Ectodermal cell (in vitro differentiated cells): ENCODE measurements at regions not wholly inside any gene's neighbourhood (a gene's known extent, or its start where the extent isn't known, plus 50 kb on each side); places are given as distances from the start of the nearest gene placed in this dataset.

Source experiments
- H3K27ac ChIP-seq: 2 replicates; pipeline ENCODE4 v1.7.0; 2013; ENCODE audit warnings: mild to moderate bottlenecking, low read depth, low read length; ENCODE audit not compliant: insufficient read depth, poor library complexity, severe bottlenecking
- H3K27me3 ChIP-seq: 2 replicates; pipeline ENCODE4 v1.7.0; 2013; ENCODE audit warnings: mild to moderate bottlenecking, low read length; ENCODE audit not compliant: insufficient read depth, control insufficient read depth, poor library complexity, severe bottlenecking
- H3K36me3 ChIP-seq: one replicate; pipeline ENCODE4 v1.7.0; 2013; ENCODE audit warnings: low read length; ENCODE audit not compliant: control insufficient read depth, insufficient read depth
- H3K4me1 ChIP-seq: one replicate; pipeline ENCODE4 v1.7.0; 2013; ENCODE audit warnings: low read length; ENCODE audit not compliant: control insufficient read depth, insufficient read depth
- H3K4me3 ChIP-seq: 2 replicates; pipeline ENCODE4 v1.7.0; 2013; ENCODE audit warnings: low read depth, low read length, control low read depth; ENCODE audit not compliant: insufficient read depth
- H3K9me3 ChIP-seq: 2 replicates; pipeline ENCODE4 v1.7.0; 2013; ENCODE audit warnings: mild to moderate bottlenecking, low read length, moderate library complexity; ENCODE audit not compliant: control insufficient read depth
- WGBS, 2 experiments: methylation state at CpG; one replicate each; pipeline ENCODE4 v1.1.7; 2013; ENCODE audit warnings: missing lambda C conversion rate in 2 of 2; 5-methylcytosine and 5-hydroxymethylcytosine counted together

- H3K4me1 ChIP-seq = no peaks in the 10 kb centered on the region
- H3K27ac ChIP-seq = no peak overlapping the region
- no peaks in the 10 kb centered on the region for H3K36me3 ChIP-seq
- H3K4me3 ChIP-seq = no peak overlapping the region
- WGBS, 2 experiments = 69 to 75% methylated on average over 2 to 3 of the region's 3 CpGs
- H3K9me3 ChIP-seq = no peaks in the 10 kb centered on the region
- H3K27me3 ChIP-seq = no peaks in the 10 kb centered on the region
These were observed 477.7 kb downstream of the PDGFC start for GRCh38 chr4:156493858-156494257.

DNA sequence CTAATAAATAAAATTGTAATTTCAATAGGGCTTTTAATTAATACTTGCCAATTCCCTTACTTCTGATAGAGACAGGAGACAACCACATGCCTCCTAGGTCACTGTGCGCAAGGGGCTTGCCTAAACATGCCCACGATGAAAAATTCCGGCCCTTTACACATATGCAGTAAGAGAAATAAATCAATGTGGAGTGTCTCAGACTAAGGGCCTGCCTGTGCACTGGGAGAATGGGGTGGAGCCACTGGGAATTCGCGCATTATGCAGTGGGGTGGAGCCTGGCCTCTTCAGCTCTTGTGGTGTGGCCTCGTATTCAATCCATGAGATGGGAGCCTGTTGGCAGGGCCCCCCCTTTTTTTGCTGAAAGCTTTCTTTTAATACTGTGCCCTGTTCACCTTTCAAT lies 484.5 kb downstream of the PDGFC start:
- Histone ChIP-seq H3K27me3 (no peaks in the 10 kb centered on the region), H3K9me3 (no peaks in the 10 kb centered on the region), H3K4me1 (no peaks in the 10 kb centered on the region), H3K4me3 (no peak overlapping the region), H3K27ac (no peak overlapping the region), H3K36me3 (no peaks in the 10 kb centered on the region)
- 95 to 96% methylated on average over 6 of the region's 6 CpGs for WGBS, 2 experiments

DNA sequence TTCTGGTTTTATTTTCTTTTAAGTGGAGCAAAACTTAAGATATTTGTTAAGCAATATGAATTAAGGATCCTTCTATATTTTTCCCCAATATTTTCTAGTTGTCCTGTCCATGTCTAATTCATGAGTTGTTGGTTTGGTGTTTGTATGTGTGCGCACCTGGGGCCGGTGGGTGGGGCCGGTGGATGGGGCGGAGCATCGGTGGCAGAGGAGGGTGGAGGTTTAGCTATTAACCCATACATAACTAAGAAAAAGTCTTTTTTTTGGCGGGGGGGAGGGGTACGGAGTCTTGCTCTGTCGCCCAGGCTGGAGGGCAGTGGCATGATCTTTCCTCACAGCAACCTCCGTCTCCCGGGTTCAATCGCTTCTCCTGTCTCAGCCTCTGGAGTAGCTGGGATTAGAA lies 489.8 kb downstream of the PDGFC start:
- H3K9me3 ChIP-seq = no peaks in the 10 kb centered on the region
- 92 to 94% methylated on average over 6 to 10 of the region's 11 CpGs for WGBS, 2 experiments

DNA sequence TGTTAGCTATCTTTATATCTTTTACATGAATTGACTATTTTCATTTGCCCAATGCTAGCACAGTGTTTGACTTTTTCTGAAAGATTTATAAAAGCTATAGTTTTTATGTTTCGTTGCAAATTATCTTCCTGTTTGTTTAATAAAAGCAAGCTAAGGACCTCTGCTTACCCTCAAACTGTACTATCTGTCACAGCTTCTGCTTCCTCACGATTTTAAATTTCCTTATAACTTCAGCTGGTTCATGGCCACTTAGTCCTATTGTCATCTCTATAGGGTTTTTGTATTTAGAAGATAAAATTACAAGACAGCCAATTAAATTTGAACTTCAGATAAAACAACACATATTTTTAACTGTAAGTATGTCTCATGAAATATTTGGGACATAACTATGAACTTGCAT lies 494.0 kb downstream of the PDGFC start:
- no peak overlapping the region for H3K4me3 ChIP-seq
- H3K9me3 ChIP-seq = no peaks in the 10 kb centered on the region
- no peaks in the 10 kb centered on the region for H3K27me3 ChIP-seq
- H3K36me3 ChIP-seq = no peaks in the 10 kb centered on the region
- no peaks in the 10 kb centered on the region for H3K4me1 ChIP-seq
- no peak overlapping the region for H3K27ac ChIP-seq
- WGBS, 2 experiments = 95 to 98% methylated on average over 2 of the region's 2 CpGs

More for the DNA sequence above, 489.8 kb downstream of the PDGFC start:
- Histone ChIP-seq H3K36me3 (no peaks in the 10 kb centered on the region), H3K27ac (no peak overlapping the region), H3K4me3 (no peak overlapping the region), H3K27me3 (no peaks in the 10 kb centered on the region), H3K4me1 (no peaks in the 10 kb centered on the region)

DNA sequence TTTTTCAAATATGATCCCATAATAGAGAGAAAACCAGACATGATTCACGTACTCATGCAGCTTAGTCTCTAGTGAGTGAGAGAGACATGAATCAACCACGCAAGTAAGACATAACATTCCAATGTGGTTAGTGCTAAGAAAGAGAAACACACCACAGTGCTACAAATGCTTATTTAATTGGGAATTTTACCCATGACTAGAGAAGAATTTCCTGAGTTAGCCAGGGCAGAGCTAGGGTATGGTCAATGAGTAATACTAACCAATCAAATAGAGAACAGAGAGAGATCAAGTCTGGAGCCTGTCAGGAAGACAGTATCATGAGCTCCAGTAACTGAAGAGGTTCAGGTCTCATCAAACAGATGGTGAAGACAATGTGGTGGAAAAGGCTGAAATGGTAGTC lies 495.2 kb downstream of the PDGFC start:
- H3K36me3 ChIP-seq = no peaks in the 10 kb centered on the region
- H3K27ac ChIP-seq = no peak overlapping the region
- no peaks in the 10 kb centered on the region for H3K9me3 ChIP-seq
- H3K4me1 ChIP-seq = no peaks in the 10 kb centered on the region
- no peaks in the 10 kb centered on the region for H3K27me3 ChIP-seq
- H3K4me3 ChIP-seq = no peak overlapping the region
- 98 to 100% methylated on average over 2 of the region's 2 CpGs for WGBS, 2 experiments

GRCh38 chr4:156475322-156475721 lies 496.3 kb downstream of the PDGFC start:
- Histone ChIP-seq H3K4me3 (no peak overlapping the region), H3K4me1 (no peaks in the 10 kb centered on the region), H3K9me3 (no peaks in the 10 kb centered on the region), H3K27ac (no peak overlapping the region), H3K36me3 (no peaks in the 10 kb centered on the region), H3K27me3 (no peaks in the 10 kb centered on the region)

DNA sequence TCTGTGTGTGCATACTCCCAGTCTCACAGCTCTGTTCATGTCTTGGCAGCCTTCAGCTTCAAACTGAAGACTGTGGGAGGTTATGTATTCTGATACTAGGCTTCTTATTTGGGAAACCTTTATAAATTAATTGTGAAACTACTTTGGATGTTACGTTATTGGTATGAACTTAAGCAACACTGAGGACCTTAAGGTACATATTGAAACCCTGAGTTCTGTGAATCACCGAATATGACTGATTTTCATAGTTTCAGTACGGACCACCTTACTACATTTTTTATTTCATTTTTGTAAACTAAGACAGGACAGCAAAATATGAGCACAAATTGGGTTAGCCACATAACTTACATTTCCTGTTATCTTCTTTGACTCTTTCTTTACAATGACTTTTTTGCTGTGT lies 498.4 kb downstream of the PDGFC start:
- H3K4me1 ChIP-seq = no peaks in the 10 kb centered on the region
- WGBS, 2 experiments = 89 to 93% methylated on average over 3 of the region's 3 CpGs

GRCh38 chr4:156472624-156473023 lies 499.0 kb downstream of the PDGFC start:
- Histone ChIP-seq H3K4me3 (no peak overlapping the region), H3K27ac (no peak overlapping the region), H3K4me1 (no peaks in the 10 kb centered on the region), H3K27me3 (no peaks in the 10 kb centered on the region), H3K36me3 (no peaks in the 10 kb centered on the region), H3K9me3 (no peaks in the 10 kb centered on the region)
- 80% methylated on average over 1 of the region's 1 CpG; no CpG with 5 or more reads in 1 of the 2 experiments for WGBS, 2 experiments

More for the DNA sequence above, 498.4 kb downstream of the PDGFC start:
- H3K27me3 ChIP-seq = no peaks in the 10 kb centered on the region
- H3K36me3 ChIP-seq = no peaks in the 10 kb centered on the region
- no peak overlapping the region for H3K27ac ChIP-seq
- no peak overlapping the region for H3K4me3 ChIP-seq
- no peaks in the 10 kb centered on the region for H3K9me3 ChIP-seq

DNA sequence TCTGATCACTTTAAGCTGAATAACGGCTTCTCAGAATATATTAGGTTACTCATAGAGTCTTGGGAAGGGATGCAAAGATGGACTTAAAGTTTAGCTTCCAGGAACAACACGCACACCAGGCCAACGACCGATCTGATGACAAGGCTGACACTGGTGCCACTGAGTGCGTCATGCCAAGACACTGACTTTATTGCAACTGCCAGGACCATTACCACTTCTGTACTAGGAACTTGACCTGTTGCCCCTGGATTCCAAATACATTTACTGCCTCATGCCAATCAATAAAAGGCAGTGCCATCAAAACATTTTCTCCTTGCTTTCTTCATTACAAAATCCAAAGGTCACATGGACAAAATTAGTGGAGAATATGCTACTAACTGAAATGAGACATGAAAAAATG lies 505.9 kb upstream of the CTSO start:
- Histone ChIP-seq H3K4me3 (no peak overlapping the region), H3K27me3 (no peaks in the 10 kb centered on the region), H3K36me3 (no peaks in the 10 kb centered on the region), H3K27ac (no peak overlapping the region), H3K4me1 (no peaks in the 10 kb centered on the region), H3K9me3 (no peaks in the 10 kb centered on the region)
- WGBS, 2 experiments = 94 to 97% methylated on average over 5 of the region's 5 CpGs

- Histone ChIP-seq H3K9me3 (no peaks in the 10 kb centered on the region), H3K36me3 (no peaks in the 10 kb centered on the region), H3K27ac (no peak overlapping the region), H3K27me3 (no peaks in the 10 kb centered on the region), H3K4me1 (no peaks in the 10 kb centered on the region), H3K4me3 (no peak overlapping the region)
- 96 to 100% methylated on average over 1 of the region's 2 CpGs for WGBS, 2 experiments
These were observed 503.2 kb upstream of the CTSO start for GRCh38 chr4:156456830-156457229.

DNA sequence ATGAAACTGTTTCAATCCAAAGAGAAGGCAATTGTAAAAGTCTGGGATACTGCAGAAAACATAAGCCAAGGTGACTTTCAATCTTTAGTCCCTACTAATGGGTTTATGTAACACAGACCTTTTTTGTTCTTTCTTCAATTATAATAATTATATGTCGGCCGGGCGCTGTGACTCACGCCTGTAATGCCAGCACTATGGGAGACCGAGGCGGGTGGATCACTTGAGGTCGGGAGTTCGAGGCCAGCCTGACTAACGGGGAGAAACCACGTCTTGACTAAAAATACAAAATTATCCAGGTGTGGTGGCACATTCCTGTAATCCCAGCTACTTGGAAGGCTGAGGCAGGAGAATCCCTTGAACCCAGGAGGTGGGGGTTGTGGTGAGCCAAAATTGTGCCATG lies 489.8 kb upstream of the CTSO start:
- H3K27me3 ChIP-seq = no peaks in the 10 kb centered on the region
- H3K9me3 ChIP-seq = no peaks in the 10 kb centered on the region
- H3K4me3 ChIP-seq = no peak overlapping the region
- no peaks in the 10 kb centered on the region for H3K4me1 ChIP-seq
- no peaks in the 10 kb centered on the region for H3K36me3 ChIP-seq
- WGBS, 2 experiments = 95% methylated on average over 10 of the region's 10 CpGs
- H3K27ac ChIP-seq = no peak overlapping the region
